ENCODE measurements at regions not wholly inside any gene's neighbourhood (a gene's known extent, or its start where the extent isn't known, plus 50 kb on each side); places are given as distances from the start of the nearest gene placed in this dataset.

DNA sequence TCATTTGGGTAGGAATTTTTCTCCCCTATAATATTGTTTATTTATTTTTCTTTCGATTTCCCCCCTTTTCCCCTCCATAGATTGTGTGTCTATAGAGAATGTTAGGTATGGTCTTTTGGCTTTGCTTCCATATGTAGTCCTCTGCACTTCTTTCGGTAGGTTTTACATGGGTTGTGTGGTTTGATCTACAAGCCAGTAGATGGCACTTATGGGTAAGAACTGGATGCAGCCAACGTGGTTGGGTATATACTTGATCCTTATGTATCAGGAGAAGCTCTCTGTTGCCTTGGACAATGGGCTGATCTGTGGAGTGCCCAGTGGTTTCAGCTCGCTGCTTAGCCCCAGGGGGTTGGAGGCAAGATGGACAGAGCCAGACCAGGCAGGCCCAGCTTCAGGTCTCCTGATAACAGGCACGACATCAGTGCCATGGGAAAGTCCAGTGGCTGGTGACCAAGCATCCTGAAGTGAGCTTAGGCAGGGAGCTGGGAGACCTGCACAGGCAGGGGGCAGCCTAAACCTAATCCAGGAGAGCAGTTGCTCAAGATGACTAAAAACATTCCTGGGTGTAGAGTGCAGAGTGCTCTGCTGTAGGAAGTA is 488.3 kb downstream of the CCDC85A start:
- TF ChIP-seq, protein P1, sequence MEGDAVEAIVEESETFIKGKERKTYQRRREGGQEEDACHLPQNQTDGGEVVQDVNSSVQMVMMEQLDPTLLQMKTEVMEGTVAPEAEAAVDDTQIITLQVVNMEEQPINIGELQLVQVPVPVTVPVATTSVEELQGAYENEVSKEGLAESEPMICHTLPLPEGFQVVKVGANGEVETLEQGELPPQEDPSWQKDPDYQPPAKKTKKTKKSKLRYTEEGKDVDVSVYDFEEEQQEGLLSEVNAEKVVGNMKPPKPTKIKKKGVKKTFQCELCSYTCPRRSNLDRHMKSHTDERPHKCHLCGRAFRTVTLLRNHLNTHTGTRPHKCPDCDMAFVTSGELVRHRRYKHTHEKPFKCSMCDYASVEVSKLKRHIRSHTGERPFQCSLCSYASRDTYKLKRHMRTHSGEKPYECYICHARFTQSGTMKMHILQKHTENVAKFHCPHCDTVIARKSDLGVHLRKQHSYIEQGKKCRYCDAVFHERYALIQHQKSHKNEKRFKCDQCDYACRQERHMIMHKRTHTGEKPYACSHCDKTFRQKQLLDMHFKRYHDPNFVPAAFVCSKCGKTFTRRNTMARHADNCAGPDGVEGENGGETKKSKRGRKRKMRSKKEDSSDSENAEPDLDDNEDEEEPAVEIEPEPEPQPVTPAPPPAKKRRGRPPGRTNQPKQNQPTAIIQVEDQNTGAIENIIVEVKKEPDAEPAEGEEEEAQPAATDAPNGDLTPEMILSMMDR (IDR thresholded peaks at IDR 0.05; ENCODE audit: low read depth, low read length), result no peak; the same call in 1 of the 2 replicates

DNA sequence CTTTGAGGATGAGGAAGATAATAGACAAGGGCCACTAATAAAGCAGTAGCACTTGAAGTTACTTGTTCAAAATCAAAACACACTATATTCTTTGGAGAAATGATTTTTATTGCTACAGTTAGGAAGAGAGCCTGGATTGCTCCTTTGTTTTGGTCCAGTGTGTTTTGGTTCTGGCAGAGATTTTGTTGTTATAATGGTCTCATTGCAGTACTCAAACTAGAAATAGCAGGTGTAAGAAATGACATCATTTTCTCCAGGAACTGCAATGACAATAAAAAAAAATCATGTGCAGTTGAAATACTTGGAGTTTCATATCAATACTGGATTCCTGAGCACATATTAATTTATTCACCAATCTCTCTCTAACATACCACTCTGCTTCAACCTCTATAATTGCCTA is 490.3 kb downstream of the CCDC85A start:
- no peak for DNase-seq (ENCODE audit: extremely low read depth, low read depth)
- TF ChIP-seq, protein P1 (IDR thresholded peaks at IDR 0.05; ENCODE audit: low read depth, low read length), result no peak

More for the DNA sequence above, 488.3 kb downstream of the CCDC85A start:
- no peak for DNase-seq (ENCODE audit: extremely low read depth, low read depth)

- DNase-seq (ENCODE audit: extremely low read depth, low read depth), result no peak
- TF ChIP-seq, protein P1 (IDR thresholded peaks at IDR 0.05; ENCODE audit: low read depth, low read length), result no peak
Observed at GRCh38 chr2:56676966-56677365, 493.2 kb downstream of the CCDC85A start.

DNA sequence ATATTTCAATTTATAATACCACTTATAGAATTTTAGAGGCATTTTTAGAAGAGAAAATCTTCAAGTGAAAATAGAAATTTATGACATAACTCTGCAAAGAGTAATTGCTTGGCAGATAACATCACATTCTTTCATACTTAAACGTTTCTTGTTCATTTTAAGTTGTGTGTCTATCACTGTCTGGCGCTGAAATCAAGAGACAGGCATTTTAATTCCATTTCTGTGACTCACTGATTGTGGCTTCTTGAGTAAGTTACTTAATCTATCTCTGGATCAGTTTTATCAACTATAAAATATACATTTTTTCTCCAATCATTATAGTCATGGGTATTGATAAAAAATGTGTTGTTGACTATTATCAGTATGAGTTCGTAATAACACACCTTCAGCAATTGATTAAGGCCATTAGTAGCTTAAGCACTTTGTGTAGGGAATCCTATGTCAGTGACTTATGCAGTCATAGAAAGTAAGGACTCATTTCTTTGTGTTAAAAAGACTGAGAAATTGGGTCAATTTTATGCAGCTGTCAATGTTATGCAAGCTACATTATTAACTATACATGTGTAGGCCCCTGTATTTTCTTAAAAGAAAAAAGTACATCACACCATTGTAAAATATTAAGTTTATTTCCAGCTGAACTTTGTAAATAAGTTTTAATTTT is 497.3 kb downstream of the CCDC85A start:
- TF ChIP-seq, protein P1 (IDR thresholded peaks at IDR 0.05; ENCODE audit: low read depth, low read length), result no peak
- no peak for DNase-seq (ENCODE audit: extremely low read depth, low read depth)

DNA sequence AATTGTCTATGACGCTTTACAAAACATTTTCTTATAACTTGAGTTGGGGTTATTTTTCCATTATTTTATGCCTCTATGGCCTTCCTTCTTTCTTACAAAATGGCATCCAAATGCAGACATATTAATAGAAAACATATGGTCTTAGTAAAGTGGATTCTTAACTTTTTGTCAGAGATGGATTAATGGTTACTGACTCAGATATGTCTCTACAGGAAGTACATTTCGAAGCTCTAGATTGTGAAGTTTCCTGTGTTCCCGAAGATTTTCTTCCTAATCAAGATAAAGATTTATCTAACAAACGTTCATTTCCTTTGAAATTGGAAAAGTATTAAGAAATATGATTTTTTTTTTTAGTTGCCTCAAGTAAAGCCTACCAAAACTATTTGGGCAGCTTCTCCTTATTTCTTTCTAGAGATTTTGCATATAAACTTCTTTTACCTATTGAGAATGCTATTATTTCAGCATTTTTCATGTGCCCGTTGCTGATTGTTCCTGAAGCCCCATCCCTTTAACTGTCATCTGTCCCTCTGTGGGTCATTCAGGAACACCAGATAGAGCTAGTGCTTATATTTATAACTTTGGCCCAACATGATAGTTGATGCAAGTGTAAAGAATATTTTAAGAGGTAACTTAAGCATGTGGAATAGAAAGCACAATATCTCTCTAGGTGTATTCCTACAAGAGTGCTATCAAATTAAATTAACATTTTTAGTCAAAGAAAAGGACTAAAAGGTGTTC is 498.0 kb downstream of the CCDC85A start:
- TF ChIP-seq, protein P1 (IDR thresholded peaks at IDR 0.05; ENCODE audit: low read depth, low read length), result no peak
- no peak for DNase-seq (ENCODE audit: extremely low read depth, low read depth)

GRCh38 chr2:56682397-56682760 is 498.6 kb downstream of the CCDC85A start:
- TF ChIP-seq, protein P1 (IDR thresholded peaks at IDR 0.05; ENCODE audit: low read depth, low read length), result no peak

DNA sequence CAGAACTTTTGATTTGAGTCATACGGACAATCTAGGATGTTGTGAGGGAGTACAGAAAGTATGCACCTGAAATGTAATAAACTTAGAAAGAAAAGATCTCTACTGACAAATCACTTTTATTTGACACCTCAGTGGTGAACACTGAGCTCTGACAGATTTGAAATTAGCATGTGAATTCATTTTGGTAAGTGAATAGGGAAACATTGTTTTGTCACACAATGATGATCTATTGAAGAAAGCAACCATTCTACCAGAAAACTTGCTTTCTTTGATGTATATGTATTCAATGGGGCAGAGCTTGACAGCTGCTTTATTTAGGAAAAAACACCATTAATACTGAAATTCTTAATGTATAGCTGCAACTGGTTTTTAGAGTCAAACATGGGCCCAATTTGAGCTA is 500.5 kb downstream of the CCDC85A start:
- TF ChIP-seq, protein P1 (IDR thresholded peaks at IDR 0.05; ENCODE audit: low read depth, low read length), result no peak
- DNase-seq (ENCODE audit: extremely low read depth, low read depth), result no peak

More at GRCh38 chr2:56682397-56682760, 498.6 kb downstream of the CCDC85A start:
- no peak for DNase-seq (ENCODE audit: extremely low read depth, low read depth)

Data from AG09319 (cell line).